ENCODE measurements at regions not wholly inside any gene's neighbourhood (a gene's known extent, or its start where the extent isn't known, plus 50 kb on each side); places are given as distances from the start of the nearest gene placed in this dataset.

DNA sequence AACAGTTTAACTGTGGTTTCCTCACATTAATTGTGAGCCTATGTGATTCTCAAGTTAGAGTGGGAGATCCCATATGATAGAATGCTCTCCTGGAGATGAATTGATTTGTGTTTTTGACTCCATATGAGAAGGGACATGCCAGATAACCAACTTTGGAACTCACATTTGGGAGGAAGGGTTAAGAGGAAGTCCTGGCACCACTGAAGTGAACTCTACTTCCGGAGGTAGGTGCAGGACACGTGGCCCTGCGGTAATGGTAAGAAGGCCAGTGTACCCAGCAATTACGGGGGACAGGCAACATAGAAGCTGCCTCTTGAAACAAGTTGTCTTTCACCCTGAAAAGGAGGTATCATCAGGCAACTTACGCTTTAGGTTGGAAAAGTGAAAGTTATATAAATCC lies 146.6 kb upstream of the RFX3 start:
- TF ChIP-seq CTCF (IDR thresholded peaks at IDR 0.05) (no peak), POLR2A (IDR thresholded peaks at IDR 0.05) (no peak), EP300 (IDR thresholded peaks at IDR 0.05) (no peak)

Measured in ovary (tissue), 3 donors.